Heart left ventricle (tissue), 16 donors: ENCODE measurements at regions not wholly inside any gene's neighbourhood (a gene's known extent, or its start where the extent isn't known, plus 50 kb on each side); places are given as distances from the start of the nearest gene placed in this dataset.
"Not testable (repeated sequence)": the region's sequence is repeated elsewhere in the genome, so short reads cannot be mapped to it uniquely, and the experiment has no call there.

Experiments used
- ATAC-seq, 4 donors: fragments of 200-7000 bp; cut with Tn5 transposase; one replicate each; pipeline ENCODE4 v1.9.1; 2020 to 2022; ENCODE audit warnings: moderate library complexity in 4 of 4, mild to moderate bottlenecking in 3 of 4, moderate number of reproducible peaks in 1 of 4
- DNase-seq, 5 donors: peaks; one replicate each; pipeline ENCODE4 v3.0.0-alpha.2; 2020
- H3K27ac ChIP-seq, 12 donors: fragments of 200-600 bp; sonication (generic) in 4 of 12; one replicate each; pipeline versions ENCODE4 v1.5.0 to v1.8.0; 2016 to 2022; ENCODE audit warnings: mild to moderate bottlenecking in 2 of 12
- H3K27me3 ChIP-seq, 9 donors: fragments of 200-600 bp; sonication (generic) in 2 of 9; one replicate each; pipeline versions ENCODE4 v1.5.1 to v1.8.0; 2016 to 2022; ENCODE audit warnings: mild to moderate bottlenecking in 3 of 9
- H3K36me3 ChIP-seq, 9 donors: fragments of 200-600 bp; sonication (generic) in 2 of 9; one replicate each; pipeline versions ENCODE4 v1.5.0 to v1.8.0; 2018 to 2022; ENCODE audit warnings: mild to moderate bottlenecking in 2 of 9
- H3K4me1 ChIP-seq, 12 donors: fragments of 200-600 bp; sonication (generic) in 4 of 12; one replicate each; pipeline versions ENCODE4 v1.5.0 to v1.8.0; 2016 to 2022; ENCODE audit warnings: mild to moderate bottlenecking in 3 of 12
- H3K4me3 ChIP-seq, 12 donors: fragments of 200-600 bp; sonication (generic) in 4 of 12; one replicate each; pipeline versions ENCODE4 v1.5.0 to v1.8.0; 2017 to 2022; ENCODE audit warnings: mild to moderate bottlenecking in 9 of 12, moderate library complexity in 4 of 12
- H3K9me3 ChIP-seq, 12 donors: fragments of 200-600 bp; sonication (generic) in 4 of 12; one replicate each; pipeline versions ENCODE4 v1.5.0 to v1.8.0; 2016 to 2022; ENCODE audit warnings: mild to moderate bottlenecking in 1 of 12
- POLR2A ChIP-seq, 2 donors: fragments of 450-650 bp; IDR thresholded peaks; one replicate each; pipeline ENCODE4 v1.6.1; 2017; ENCODE audit warnings: antibody characterized with exemption in 2 of 2, mild to moderate bottlenecking in 2 of 2, moderate library complexity in 2 of 2
- WGBS, 4 donors: extraction: QIAGEN DNeasy Blood & Tissue Kit in 2 of 4; methylation state at CpG; one replicate each; pipeline versions ENCODE4 v1.1.5 to v1.1.7; 2013 to 2018; 5-methylcytosine and 5-hydroxymethylcytosine counted together
- intact Hi-C, 10 donors: fragments of 100-400 bp; cut with DNase I; formaldehyde crosslinking; loops; one replicate each; pipeline versions ENCODE4 v1.11.1 to v1.14.2; 2022
- TF ChIP-seq, protein P1 (sequence below), 12 donors: fragments of 200-600 bp; sonication (generic) in 4 of 12; IDR thresholded peaks; one replicate each; pipeline versions ENCODE4 v1.5.0 to v1.8.0; 2018 to 2022; ENCODE audit warnings: antibody characterized with exemption in 12 of 12, mild to moderate bottlenecking in 5 of 12
- donor health status: ischemic (EF 13 %, LVEDD 7.1; RV severe dilation, severe dysfunction).
- donor health status: healthy with polysubstance abuse.
- donor health status: DM: no; HTN: yes; CAD: no.
- donor health status: DM: no; HTN: no; CAD: no.
- donor health status: ischemic (EF 25% LVEDD 6.9; RV normal size, moderate dysfunction).
- donor health status: ischemic (EF 25% LVEDD 5.7; RV mildly dilated, moderate dysfunction).
- donor health status: healthy.
- donor health status: DM: yes; HTN: yes; CAD: no.
- donor health status: ischemic (EF 35%, LVEDD 5.7; RV mildly dilated, moderate dysfunction).
- donor health status: nonischemic (EF 11% LVEDD 7.7; RV severe dilation, severe dysfunction).
- donor health status: DM: yes; HTN: yes; CAD: no.
- donor health status: PGD.
- donor health status: ischemic (EF 29% LVEDD 5.4; RV normal size, mild dysfunction).
- donor health status: nonischemic (EF 23%, LVEDD 6.1; RV moderate dilation, normal function).

DNA sequence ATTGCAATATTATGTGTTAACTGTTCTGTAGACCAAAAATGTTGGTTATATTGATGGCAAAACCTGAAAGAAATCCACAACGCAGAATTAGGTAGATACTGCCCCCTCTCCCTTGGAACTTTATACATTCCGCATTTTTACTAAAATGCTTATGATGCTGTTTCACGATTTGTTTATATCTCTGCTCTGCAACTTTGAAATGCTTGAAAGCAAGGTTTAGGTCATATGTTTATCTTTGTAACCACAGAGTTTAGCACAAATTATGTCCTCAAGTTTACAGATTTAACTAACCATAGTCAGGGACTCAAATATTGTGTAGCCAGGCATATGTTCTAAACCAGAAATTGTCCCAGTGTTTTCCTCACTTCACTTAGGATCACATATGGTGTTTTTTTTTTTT, 66.1 kb upstream of the H2AZ1 start:
- Histone ChIP-seq H3K4me1 (no peaks in the 10 kb centered on the region), H3K36me3 (no peaks in the 10 kb centered on the region), H3K9me3 (peaks cover 0 to 8% (median 0%) of the 10 kb centered on the region in 12 donors), H3K27me3 (no peaks in the 10 kb centered on the region), H3K27ac (no peak overlapping the region), H3K4me3 (no peak overlapping the region)
- ATAC-seq (no peak), DNase-seq (no peak)
- WGBS, 4 donors, result 85 to 90% (median 87%) methylated on average over 3 of the region's 3 CpGs
- intact Hi-C loops, result no loop called here
- TF ChIP-seq, protein P1, sequence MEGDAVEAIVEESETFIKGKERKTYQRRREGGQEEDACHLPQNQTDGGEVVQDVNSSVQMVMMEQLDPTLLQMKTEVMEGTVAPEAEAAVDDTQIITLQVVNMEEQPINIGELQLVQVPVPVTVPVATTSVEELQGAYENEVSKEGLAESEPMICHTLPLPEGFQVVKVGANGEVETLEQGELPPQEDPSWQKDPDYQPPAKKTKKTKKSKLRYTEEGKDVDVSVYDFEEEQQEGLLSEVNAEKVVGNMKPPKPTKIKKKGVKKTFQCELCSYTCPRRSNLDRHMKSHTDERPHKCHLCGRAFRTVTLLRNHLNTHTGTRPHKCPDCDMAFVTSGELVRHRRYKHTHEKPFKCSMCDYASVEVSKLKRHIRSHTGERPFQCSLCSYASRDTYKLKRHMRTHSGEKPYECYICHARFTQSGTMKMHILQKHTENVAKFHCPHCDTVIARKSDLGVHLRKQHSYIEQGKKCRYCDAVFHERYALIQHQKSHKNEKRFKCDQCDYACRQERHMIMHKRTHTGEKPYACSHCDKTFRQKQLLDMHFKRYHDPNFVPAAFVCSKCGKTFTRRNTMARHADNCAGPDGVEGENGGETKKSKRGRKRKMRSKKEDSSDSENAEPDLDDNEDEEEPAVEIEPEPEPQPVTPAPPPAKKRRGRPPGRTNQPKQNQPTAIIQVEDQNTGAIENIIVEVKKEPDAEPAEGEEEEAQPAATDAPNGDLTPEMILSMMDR (IDR thresholded peaks at IDR 0.05), result no peak
- no peak for TF ChIP-seq POLR2A (IDR thresholded peaks at IDR 0.05)

DNA sequence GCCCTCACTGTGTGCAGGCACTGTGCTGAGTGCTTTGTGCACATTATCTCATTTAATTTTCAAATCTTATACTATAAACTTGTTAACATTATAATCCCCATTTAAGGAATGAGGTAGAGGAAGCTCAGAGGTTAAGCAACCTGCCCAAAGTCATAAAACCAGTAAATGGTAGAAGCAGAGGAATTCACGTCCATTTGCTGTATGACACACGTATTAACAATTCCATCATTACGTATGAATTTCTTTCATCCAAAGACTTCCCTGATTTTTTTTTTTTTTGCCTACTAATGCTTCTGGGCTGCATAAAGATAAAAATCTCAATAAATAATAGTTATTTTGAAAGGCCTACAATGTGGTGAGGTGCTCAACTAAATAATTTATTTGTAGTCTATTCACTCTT, 64.5 kb upstream of the H2AZ1 start:
- Histone ChIP-seq H3K27me3 (no peaks in the 10 kb centered on the region), H3K4me3 (no peak overlapping the region), H3K27ac (no peak overlapping the region), H3K9me3 (peaks cover 0 to under 1% (median 0%) of the 10 kb centered on the region in 12 donors), H3K36me3 (no peaks in the 10 kb centered on the region), H3K4me1 (no peaks in the 10 kb centered on the region)
- ATAC-seq, result no peak
- DNase-seq, result no peak
- TF ChIP-seq POLR2A (IDR thresholded peaks at IDR 0.05), result no peak
- TF ChIP-seq, protein P1 (IDR thresholded peaks at IDR 0.05), result no peak
- intact Hi-C loops, result no loop called here
- 89 to 96% (median 91%) methylated on average over 3 of the region's 3 CpGs for WGBS, 4 donors

DNA sequence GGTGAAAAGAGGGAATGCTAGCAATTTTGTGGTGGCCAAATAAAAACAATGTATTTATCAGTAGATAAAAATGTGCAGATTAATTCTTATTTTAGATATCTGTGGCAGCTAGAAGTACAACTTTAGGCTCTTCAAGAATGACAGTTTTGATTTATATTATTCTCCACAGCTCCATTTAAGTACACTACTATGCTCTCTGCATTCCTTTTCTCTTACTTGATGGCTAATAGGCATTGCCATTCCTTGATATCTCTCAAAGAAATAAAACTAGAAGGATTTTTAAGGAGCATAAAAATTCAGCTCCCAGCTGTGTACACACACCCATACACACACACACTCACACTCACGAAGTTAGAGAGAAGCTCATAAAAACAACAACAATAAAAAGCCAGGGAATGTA, 59.4 kb upstream of the H2AZ1 start:
- ATAC-seq, result no peak
- intact Hi-C loops, result no loop called here

DNA sequence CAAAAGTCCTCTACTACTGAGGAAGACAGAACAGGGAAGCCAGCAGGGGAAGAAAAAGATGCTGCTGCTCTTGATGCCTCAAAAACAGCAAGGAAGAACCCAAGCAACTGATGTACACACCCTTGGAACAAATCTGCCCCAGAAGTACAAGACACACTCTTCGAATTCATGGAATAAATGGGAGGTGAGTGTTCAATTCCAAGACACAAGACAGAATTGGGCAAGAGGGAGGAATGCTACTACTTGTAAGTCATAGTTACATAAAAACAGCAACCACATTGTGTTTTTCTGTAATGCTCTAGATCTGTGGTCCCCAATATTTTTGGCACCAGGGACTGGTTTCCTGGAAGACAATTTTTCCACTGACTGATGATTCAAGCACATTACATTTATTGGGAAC, 58.0 kb upstream of the H2AZ1 start:
- DNase-seq (no peak), ATAC-seq (no peak)
- Histone ChIP-seq H3K36me3 (no peaks in the 10 kb centered on the region), H3K9me3 (no peaks in the 10 kb centered on the region), H3K27me3 (no peaks in the 10 kb centered on the region), H3K27ac (no peak overlapping the region), H3K4me3 (no peak overlapping the region), H3K4me1 (no peaks in the 10 kb centered on the region)
- TF ChIP-seq, protein P1 (IDR thresholded peaks at IDR 0.05), result no peak
- no peak for TF ChIP-seq POLR2A (IDR thresholded peaks at IDR 0.05)
- intact Hi-C loops, result no loop called here
- 73 to 100% (median 87%) methylated on average over 1 of the region's 1 CpG for WGBS, 4 donors

More for the DNA sequence above, 59.4 kb upstream of the H2AZ1 start:
- H3K27me3 ChIP-seq, result no peaks in the 10 kb centered on the region
- no peaks in the 10 kb centered on the region for H3K4me1 ChIP-seq
- no peak overlapping the region for H3K27ac ChIP-seq
- TF ChIP-seq, protein P1 (IDR thresholded peaks at IDR 0.05), result no peak
- no peak for TF ChIP-seq POLR2A (IDR thresholded peaks at IDR 0.05)
- 45 to 72% (median 58%) methylated on average over 1 of the region's 1 CpG for WGBS, 4 donors
- H3K9me3 ChIP-seq, result no peaks in the 10 kb centered on the region
- H3K4me3 ChIP-seq, result no peak overlapping the region
- no peaks in the 10 kb centered on the region for H3K36me3 ChIP-seq
- DNase-seq, result no peak

DNA sequence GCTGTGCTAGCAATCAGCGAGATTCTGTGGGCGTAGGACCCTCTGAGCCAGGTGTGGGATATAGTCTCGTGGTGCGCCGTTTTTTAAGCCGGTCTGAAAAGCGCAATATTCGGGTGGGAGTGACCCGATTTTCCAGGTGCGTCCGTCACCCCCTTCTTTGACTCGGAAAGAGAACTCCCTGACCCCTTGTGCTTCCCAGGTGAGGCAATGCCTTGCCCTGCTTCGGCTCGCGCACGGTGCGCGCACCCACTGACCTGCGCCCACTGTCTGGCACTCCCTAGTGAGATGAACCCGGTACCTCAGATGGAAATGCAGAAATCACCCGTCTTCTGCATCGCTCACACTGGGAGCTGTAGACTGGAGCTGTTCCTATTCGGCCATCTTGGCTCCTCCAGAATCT, 56.1 kb upstream of the H2AZ1 start:
- H3K4me1 ChIP-seq, H3K27me3 ChIP-seq, H3K36me3 ChIP-seq, H3K9me3 ChIP-seq, DNase-seq, H3K27ac ChIP-seq, ATAC-seq, intact Hi-C loops, H3K4me3 ChIP-seq: not testable (repeated sequence)
- WGBS, 4 donors, result 93 to 98% (median 94%) methylated on average over 7 to 12 of the region's 23 CpGs
